GM12891 (cell line): ENCODE measurements at regions not wholly inside any gene's neighbourhood (a gene's known extent, or its start where the extent isn't known, plus 50 kb on each side); places are given as distances from the start of the nearest gene placed in this dataset.

Experiments used
- POLR2A ChIP-seq: IDR thresholded peaks from 2 replicates; pipeline ENCODE4 v1.6.1; 2011; ENCODE audit warnings: low read depth, low read length, control low read depth
- POLR2AphosphoS5 ChIP-seq: IDR thresholded peaks from 2 replicates; pipeline ENCODE4 v1.6.1; 2011; ENCODE audit warnings: low read depth, low read length, control low read depth
- POU2F2 ChIP-seq: IDR thresholded peaks from 2 replicates; pipeline ENCODE4 v1.6.1; 2011; ENCODE audit warnings: low read depth, mild to moderate bottlenecking, control low read depth, low read length, moderate library complexity
- TAF1 ChIP-seq: IDR thresholded peaks from 2 replicates; pipeline ENCODE4 v1.6.1; 2011; ENCODE audit warnings: low read depth, low read length, control low read depth

GRCh38 chr21:36613554-36613953 lies 85.4 kb upstream of the SIM2 start:
- TF ChIP-seq POU2F2 (no peak), POLR2A (no peak), POLR2AphosphoS5 (no peak), TAF1 (no peak)
